ENCODE measurements at regions not wholly inside any gene's neighbourhood (a gene's known extent, or its start where the extent isn't known, plus 50 kb on each side); places are given as distances from the start of the nearest gene placed in this dataset.

GRCh38 chr2:207417301-207417718, 112.5 kb upstream of the CREB1 start:
- TF ChIP-seq SIN3A (IDR thresholded peaks at IDR 0.05; ENCODE audit: borderline replicate concordance, insufficient read depth, low read length) (no peak), REST (IDR thresholded peaks at IDR 0.05; ENCODE audit: insufficient read depth in 1 of 2, low read depth in 2 of 2, low read length in 2 of 2) (no peak)
